Hepatocyte (in vitro differentiated cells): ENCODE measurements at regions not wholly inside any gene's neighbourhood (a gene's known extent, or its start where the extent isn't known, plus 50 kb on each side); places are given as distances from the start of the nearest gene placed in this dataset.

ENCODE experiments used
- DNase-seq: peaks from one replicate; pipeline ENCODE4 v3.0.0-alpha.2; 2016; ENCODE audit warnings: low spot score
- H2AFZ ChIP-seq: fragments of 200-600 bp; sonication (generic); 2 replicates; pipeline ENCODE4 v1.6.0; 2016; ENCODE audit warnings: antibody characterized with exemption, mild to moderate bottlenecking
- H3K27ac ChIP-seq: fragments of 200-600 bp; sonication (generic); 2 replicates; pipeline ENCODE4 v1.5.1; 2016; ENCODE audit warnings: mild to moderate bottlenecking
- H3K27me3 ChIP-seq: fragments of 200-600 bp; sonication (generic); 2 replicates; pipeline ENCODE4 v1.6.1; 2016
- H3K36me3 ChIP-seq: fragments of 200-600 bp; sonication (generic); replicated peaks from 2 replicates; pipeline ENCODE4 v1.5.1; 2016; ENCODE audit warnings: low read depth; ENCODE audit not compliant: insufficient read depth
- H3K4me1 ChIP-seq: fragments of 200-600 bp; sonication (generic); 2 replicates; pipeline ENCODE4 v1.5.1; 2016; ENCODE audit warnings: mild to moderate bottlenecking, moderate library complexity; ENCODE audit not compliant: insufficient read depth
- H3K4me2 ChIP-seq: fragments of 200-600 bp; sonication (generic); 2 replicates; pipeline ENCODE4 v1.6.0; 2016
- H3K4me3 ChIP-seq: fragments of 200-600 bp; sonication (generic); 2 replicates; pipeline ENCODE4 v1.5.1; 2016; ENCODE audit warnings: mild to moderate bottlenecking
- H3K79me2 ChIP-seq: fragments of 200-600 bp; sonication (generic); 2 replicates; pipeline ENCODE4 v1.6.0; 2017; ENCODE audit warnings: mild to moderate bottlenecking
- H3K9me2 ChIP-seq: fragments of 200-600 bp; sonication (generic); replicated peaks from 2 replicates; pipeline ENCODE4 v1.6.0; 2017; ENCODE audit warnings: mild to moderate bottlenecking; ENCODE audit not compliant: insufficient read depth
- H3K9me3 ChIP-seq: fragments of 200-600 bp; sonication (generic); 2 replicates; pipeline ENCODE4 v1.5.1; 2016; ENCODE audit warnings: low read depth, mild to moderate bottlenecking
- H4K20me1 ChIP-seq: fragments of 200-600 bp; sonication (generic); 2 replicates; pipeline ENCODE4 v1.6.0; 2016; ENCODE audit warnings: mild to moderate bottlenecking; ENCODE audit not compliant: insufficient read depth, poor library complexity, severe bottlenecking
- EZH2 ChIP-seq: fragments of 200-600 bp; sonication (generic); IDR thresholded peaks from 2 replicates; pipeline ENCODE4 v1.6.1; 2016; ENCODE audit warnings: antibody characterized with exemption, mild to moderate bottlenecking, borderline replicate concordance
- EZH2phosphoT487 ChIP-seq: fragments of 200-600 bp; sonication (generic); IDR thresholded peaks from one replicate; pipeline ENCODE4 v1.6.1; 2018; ENCODE audit warnings: antibody characterized with exemption, mild to moderate bottlenecking, low read depth, moderate library complexity; ENCODE audit not compliant: unreplicated experiment, severe bottlenecking
- WGBS: methylation state at CpG from one replicate; pipeline ENCODE4 v1.1.6; 2016; ENCODE audit warnings: low lambda C conversion rate; ENCODE audit errors: missing lambda C conversion rate; 5-methylcytosine and 5-hydroxymethylcytosine counted together
- TF ChIP-seq, protein P1 (sequence below): fragments of 200-600 bp; sonication (generic); IDR thresholded peaks from 2 replicates; pipeline ENCODE4 v1.5.1; 2016; ENCODE audit warnings: antibody characterized with exemption, mild to moderate bottlenecking; ENCODE audit not compliant: poor library complexity

DNA sequence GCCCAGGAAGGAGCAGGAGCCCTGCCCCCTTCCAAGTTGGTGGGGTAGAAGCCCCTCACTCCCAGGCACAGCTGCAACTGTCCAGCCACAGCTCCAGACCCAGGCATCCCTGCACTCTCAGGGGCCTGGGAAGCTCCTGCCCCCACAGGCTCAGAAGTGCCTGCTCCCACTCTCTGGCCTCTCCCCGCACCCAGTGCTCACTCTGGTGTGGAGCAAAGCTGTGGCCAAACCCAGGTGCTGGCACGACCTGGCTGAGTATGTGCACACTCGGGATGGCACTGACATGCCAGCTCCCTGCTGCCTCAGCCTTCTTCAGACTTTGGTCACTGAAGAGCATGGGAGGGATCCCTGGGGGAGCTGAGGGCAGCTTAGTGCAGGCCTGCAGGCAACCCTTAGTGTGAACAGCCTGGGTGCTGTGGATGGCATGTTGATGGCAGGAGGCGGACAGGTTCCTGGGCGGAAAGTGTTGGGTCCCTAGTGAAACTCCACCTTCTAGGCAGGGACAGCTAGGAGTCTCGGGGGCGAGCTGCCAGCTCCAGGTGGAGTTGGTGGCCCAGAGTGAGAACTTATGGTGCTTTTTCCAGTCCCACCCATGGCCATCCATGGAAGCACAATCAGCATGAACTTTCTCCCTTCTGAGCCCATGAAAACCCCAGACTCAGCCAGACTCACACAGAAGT is 489.2 kb upstream of the ROBO2 start:
- Histone ChIP-seq H3K27me3 (no peaks in the 10 kb centered on the region), H3K27ac (no peak overlapping the region), H3K4me1 (no peaks in the 10 kb centered on the region), H3K4me3 (no peak overlapping the region), H3K79me2 (no peaks in the 10 kb centered on the region), H3K9me2 (no peaks in the 10 kb centered on the region), H3K9me3 (no peaks in the 10 kb centered on the region), H3K36me3 (no peaks in the 10 kb centered on the region), H2AFZ (no peak overlapping the region), H4K20me1 (no peaks in the 10 kb centered on the region), H3K4me2 (no peak overlapping the region)
- 96% methylated on average over 7 of the region's 7 CpGs for WGBS
- no peak for DNase-seq
- TF ChIP-seq, protein P1, sequence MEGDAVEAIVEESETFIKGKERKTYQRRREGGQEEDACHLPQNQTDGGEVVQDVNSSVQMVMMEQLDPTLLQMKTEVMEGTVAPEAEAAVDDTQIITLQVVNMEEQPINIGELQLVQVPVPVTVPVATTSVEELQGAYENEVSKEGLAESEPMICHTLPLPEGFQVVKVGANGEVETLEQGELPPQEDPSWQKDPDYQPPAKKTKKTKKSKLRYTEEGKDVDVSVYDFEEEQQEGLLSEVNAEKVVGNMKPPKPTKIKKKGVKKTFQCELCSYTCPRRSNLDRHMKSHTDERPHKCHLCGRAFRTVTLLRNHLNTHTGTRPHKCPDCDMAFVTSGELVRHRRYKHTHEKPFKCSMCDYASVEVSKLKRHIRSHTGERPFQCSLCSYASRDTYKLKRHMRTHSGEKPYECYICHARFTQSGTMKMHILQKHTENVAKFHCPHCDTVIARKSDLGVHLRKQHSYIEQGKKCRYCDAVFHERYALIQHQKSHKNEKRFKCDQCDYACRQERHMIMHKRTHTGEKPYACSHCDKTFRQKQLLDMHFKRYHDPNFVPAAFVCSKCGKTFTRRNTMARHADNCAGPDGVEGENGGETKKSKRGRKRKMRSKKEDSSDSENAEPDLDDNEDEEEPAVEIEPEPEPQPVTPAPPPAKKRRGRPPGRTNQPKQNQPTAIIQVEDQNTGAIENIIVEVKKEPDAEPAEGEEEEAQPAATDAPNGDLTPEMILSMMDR: no peak
- TF ChIP-seq EZH2phosphoT487 (no peak), EZH2 (no peak)

GRCh38 chr3:76551739-76552138 is 488.2 kb upstream of the ROBO2 start:
- H3K27ac ChIP-seq: no peak overlapping the region
- no peak for DNase-seq
- H4K20me1 ChIP-seq: no peaks in the 10 kb centered on the region
- no peaks in the 10 kb centered on the region for H3K9me2 ChIP-seq
- no peak for TF ChIP-seq EZH2
- no peak for TF ChIP-seq EZH2phosphoT487
- TF ChIP-seq, protein P1: no peak
- no peak overlapping the region for H3K4me2 ChIP-seq
- H3K79me2 ChIP-seq: no peaks in the 10 kb centered on the region
- H3K4me3 ChIP-seq: no peak overlapping the region
- H2AFZ ChIP-seq: no peak overlapping the region
- H3K36me3 ChIP-seq: no peaks in the 10 kb centered on the region
- no peaks in the 10 kb centered on the region for H3K4me1 ChIP-seq
- WGBS: 90% methylated on average over 5 of the region's 5 CpGs
- H3K27me3 ChIP-seq: no peaks in the 10 kb centered on the region
- no peaks in the 10 kb centered on the region for H3K9me3 ChIP-seq

- no peaks in the 10 kb centered on the region for H3K9me3 ChIP-seq
- WGBS: 95% methylated on average over 2 of the region's 2 CpGs
- no peak overlapping the region for H2AFZ ChIP-seq
- no peaks in the 10 kb centered on the region for H3K9me2 ChIP-seq
- no peaks in the 10 kb centered on the region for H3K36me3 ChIP-seq
- no peaks in the 10 kb centered on the region for H3K4me1 ChIP-seq
- H3K79me2 ChIP-seq: no peaks in the 10 kb centered on the region
- H3K4me3 ChIP-seq: no peak overlapping the region
- H3K27ac ChIP-seq: no peak overlapping the region
- no peaks in the 10 kb centered on the region for H3K27me3 ChIP-seq
- TF ChIP-seq EZH2phosphoT487 (no peak), EZH2 (no peak)
- TF ChIP-seq, protein P1: no peak
- DNase-seq: no peak
- no peaks in the 10 kb centered on the region for H4K20me1 ChIP-seq
- H3K4me2 ChIP-seq: no peak overlapping the region
These were observed 487.2 kb upstream of the ROBO2 start for GRCh38 chr3:76552653-76553052.

- Histone ChIP-seq H3K4me3 (no peak overlapping the region), H3K9me3 (no peaks in the 10 kb centered on the region), H2AFZ (no peak overlapping the region), H3K79me2 (no peaks in the 10 kb centered on the region), H3K4me2 (no peak overlapping the region), H3K9me2 (no peaks in the 10 kb centered on the region), H3K27ac (no peak overlapping the region), H3K27me3 (no peaks in the 10 kb centered on the region), H4K20me1 (no peaks in the 10 kb centered on the region), H3K36me3 (no peaks in the 10 kb centered on the region), H3K4me1 (no peaks in the 10 kb centered on the region)
- 58% methylated on average over 2 of the region's 2 CpGs for WGBS
- DNase-seq: no peak
- TF ChIP-seq EZH2phosphoT487 (no peak), EZH2 (no peak)
- TF ChIP-seq, protein P1: no peak
These were observed 485.2 kb upstream of the ROBO2 start for GRCh38 chr3:76554707-76555106.
